ENCODE measurements at regions not wholly inside any gene's neighbourhood (a gene's known extent, or its start where the extent isn't known, plus 50 kb on each side); places are given as distances from the start of the nearest gene placed in this dataset.

DNA sequence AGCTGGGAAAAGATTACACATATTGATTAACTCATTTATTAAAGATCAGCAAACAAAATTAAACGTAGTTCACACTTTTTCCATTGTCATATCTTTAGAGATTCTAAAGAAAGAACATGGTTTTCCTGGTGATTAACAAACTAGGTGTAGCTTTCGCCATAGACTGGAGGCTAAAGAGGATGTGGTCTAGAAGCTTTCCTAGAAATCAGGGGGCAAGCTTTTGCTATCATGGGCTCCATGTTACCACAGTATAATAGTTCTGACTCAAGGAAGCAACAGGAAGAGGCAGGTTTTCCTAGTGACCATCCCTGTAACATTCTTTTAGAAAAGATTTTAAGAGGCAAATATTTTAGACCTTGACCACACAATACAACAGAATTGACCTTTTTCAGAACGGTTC, 232.7 kb downstream of the METTL4 start:
- DNase-seq: no peak

DNA sequence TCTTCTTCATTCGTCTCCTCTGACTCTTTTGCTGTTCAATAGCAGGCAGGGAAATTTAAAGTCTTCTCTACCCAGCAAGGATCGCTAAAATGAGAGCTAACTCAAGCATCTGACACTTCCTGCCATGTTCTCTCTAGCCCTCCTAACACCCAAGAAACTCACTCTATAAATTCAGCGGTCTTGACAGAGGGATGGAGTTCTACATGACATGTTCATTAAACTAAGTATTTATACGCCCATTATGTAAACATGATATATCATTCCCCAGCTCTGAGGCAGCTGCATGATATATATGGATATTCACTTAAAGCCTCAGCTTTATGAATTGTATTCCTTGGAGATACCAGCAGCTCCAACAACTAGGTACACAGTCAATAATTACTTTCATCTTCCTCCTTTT, 231.0 kb downstream of the METTL4 start:
- DNase-seq: no peak

GRCh38 chr18:2348003-2348402, 223.3 kb downstream of the METTL4 start:
- DNase-seq: no peak

- no peak for DNase-seq
Measured at GRCh38 chr18:2351126-2351850, 220.0 kb downstream of the METTL4 start.

GRCh38 chr18:2354292-2354691, 217.0 kb downstream of the METTL4 start:
- DNase-seq: no peak

DNA sequence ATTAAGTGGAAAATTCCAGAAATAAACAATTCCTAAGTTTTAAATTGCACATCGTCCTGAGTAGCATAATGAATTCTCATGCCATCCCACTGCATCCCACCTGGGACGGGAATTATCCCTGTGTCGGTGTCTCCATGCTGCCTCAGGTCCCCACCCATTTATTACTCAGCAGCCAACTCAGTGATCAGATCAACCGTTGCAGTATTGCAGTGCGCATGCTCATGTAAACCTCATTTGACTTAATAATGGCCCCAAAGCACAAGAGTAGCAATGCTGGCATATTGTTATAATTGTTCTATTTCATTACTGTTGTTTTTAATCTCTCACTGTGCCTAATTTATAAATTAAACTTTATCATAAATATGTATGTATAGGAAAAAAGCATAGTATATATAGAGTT, 214.4 kb downstream of the METTL4 start:
- DNase-seq: no peak

- no peak for DNase-seq
Measured at GRCh38 chr18:2360861-2361260, 210.4 kb downstream of the METTL4 start.

GRCh38 chr18:2368102-2368501, 203.2 kb downstream of the METTL4 start:
- DNase-seq: no peak

- DNase-seq: no peak
Measured at GRCh38 chr18:2376707-2377106, 194.6 kb downstream of the METTL4 start.

- DNase-seq: no peak
Measured at GRCh38 chr18:2380101-2380500, 191.2 kb downstream of the METTL4 start.

DNA sequence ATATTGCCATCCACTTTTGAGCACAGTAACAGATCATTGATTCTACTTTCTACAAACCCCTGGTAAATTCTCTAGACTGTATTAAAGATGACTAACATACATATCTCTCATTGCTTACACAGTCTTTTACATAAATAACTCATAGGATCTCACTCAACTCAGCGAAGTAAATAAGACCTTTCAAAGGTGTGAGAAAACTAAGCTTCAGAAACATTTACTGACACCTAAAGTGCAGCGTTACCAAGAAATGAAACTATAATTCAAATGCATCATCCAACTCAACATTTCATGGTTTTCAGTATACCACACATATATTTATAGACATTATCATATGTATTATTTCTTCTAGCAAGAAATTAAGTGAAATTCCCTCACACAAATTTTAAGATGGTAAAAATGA, 189.8 kb downstream of the METTL4 start:
- DNase-seq: no peak

DNA sequence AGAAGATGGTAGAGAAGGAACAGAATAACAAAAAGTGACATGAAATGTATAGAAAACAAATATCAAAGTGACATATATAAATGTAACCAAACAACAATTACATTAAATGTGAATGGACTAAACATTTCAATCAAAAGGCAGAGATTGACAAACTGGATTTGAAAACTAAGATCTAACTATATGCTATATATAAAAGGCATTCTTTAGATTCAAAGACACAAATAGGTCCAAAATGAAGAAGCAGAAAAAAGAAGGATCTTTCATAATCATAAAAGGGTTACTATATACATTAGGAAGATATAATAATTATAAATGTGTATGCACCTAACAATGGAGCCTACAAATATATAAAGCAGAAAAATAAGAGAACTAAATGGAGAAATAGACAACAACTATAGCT, 183.7 kb downstream of the METTL4 start:
- DNase-seq: no peak

DNA sequence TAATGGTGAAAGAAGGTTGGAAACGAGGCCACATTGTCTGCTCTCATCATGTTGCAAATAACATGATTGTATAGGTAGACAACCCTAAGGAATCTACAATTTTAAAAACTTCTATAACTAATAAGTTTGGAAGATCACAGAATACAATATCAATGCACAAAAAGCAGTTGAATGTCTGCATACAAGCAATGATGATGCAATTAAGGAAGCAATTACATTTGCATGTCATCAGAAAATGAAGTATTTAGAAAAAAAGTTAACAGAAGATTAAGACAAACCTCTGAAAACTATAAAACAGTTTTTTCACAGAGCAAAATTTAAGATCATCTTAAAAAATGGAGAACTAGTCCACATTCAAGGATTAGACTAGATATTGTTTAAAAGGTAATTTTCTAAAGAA, 181.1 kb downstream of the METTL4 start:
- DNase-seq: no peak

- no peak for DNase-seq
Measured at GRCh38 chr18:2391470-2391869, 179.8 kb downstream of the METTL4 start.

- DNase-seq: no peak
Measured at GRCh38 chr18:2392446-2392845, 178.9 kb downstream of the METTL4 start.

GRCh38 chr18:2394684-2395083, 176.6 kb downstream of the METTL4 start:
- DNase-seq: peak; percentile 22

- no peak for DNase-seq
Measured at GRCh38 chr18:2395427-2396161, 175.7 kb downstream of the METTL4 start.

DNA sequence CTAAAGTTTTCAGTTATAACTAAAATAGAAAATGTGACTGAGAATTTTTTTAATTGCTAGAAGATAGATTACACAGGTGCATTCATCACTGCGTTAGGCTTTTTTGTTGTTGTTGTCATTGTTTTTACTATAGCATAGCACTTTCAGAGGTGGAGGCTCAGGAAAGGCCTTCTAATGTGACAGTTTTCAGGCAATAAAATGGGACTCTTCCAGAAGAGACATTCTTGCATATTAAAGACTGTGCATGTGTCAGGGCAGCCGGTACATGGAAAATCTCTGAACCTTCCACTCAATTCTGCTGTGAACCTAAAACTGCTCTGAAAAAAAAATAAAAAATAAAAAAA, 175.2 kb downstream of the METTL4 start:
- DNase-seq: no peak

GRCh38 chr18:2400701-2401196, 170.6 kb downstream of the METTL4 start:
- DNase-seq: no peak

GRCh38 chr18:2402084-2402483, 169.2 kb downstream of the METTL4 start:
- DNase-seq: no peak

GRCh38 chr18:2406544-2406943, 164.8 kb downstream of the METTL4 start:
- no peak for DNase-seq

GRCh38 chr18:2407961-2408360, 163.3 kb downstream of the METTL4 start:
- DNase-seq: no peak

GRCh38 chr18:2409906-2410305, 161.4 kb downstream of the METTL4 start:
- no peak for DNase-seq

- DNase-seq: no peak
Measured at GRCh38 chr18:2410688-2411087, 160.6 kb downstream of the METTL4 start.

Measured in retina (tissue), 1 donor.